HG03139 (cell line): ENCODE measurements at regions not wholly inside any gene's neighbourhood (a gene's known extent, or its start where the extent isn't known, plus 50 kb on each side); places are given as distances from the start of the nearest gene placed in this dataset.
"Not testable (repeated sequence)": the region's sequence is repeated elsewhere in the genome, so short reads cannot be mapped to it uniquely, and the experiment has no call there.

ENCODE experiments used
- ATAC-seq: cut with Tn5 transposase; IDR thresholded peaks from one replicate; pipeline ENCODE4 v1.9.1; 2021; ENCODE audit not compliant: unreplicated experiment

DNA sequence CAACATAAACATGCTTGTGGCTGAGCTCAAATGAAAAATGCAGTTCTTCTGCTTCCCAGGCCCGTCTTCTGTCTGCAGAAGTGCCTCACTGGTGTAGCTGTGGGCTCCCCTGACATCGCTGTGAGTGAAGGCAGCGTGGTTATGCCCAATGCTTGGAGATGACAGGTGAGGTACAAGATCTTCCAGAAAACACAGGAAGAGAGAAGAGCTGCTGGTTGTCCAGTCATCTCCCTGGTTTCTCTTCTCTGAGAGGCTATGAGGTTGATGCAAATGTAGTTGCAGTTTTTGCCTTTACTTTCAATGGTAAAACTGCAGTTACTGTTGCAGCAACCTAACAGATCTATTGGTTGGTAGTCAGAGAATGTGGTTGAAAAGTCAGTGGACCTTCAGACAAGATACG is 223.6 kb downstream of the GATA3 start:
- ATAC-seq: no peak

GRCh38 chr10:8279598-8279997 is 225.1 kb downstream of the GATA3 start:
- no peak for ATAC-seq

GRCh38 chr10:8280946-8281345 is 226.5 kb downstream of the GATA3 start:
- no peak for ATAC-seq

DNA sequence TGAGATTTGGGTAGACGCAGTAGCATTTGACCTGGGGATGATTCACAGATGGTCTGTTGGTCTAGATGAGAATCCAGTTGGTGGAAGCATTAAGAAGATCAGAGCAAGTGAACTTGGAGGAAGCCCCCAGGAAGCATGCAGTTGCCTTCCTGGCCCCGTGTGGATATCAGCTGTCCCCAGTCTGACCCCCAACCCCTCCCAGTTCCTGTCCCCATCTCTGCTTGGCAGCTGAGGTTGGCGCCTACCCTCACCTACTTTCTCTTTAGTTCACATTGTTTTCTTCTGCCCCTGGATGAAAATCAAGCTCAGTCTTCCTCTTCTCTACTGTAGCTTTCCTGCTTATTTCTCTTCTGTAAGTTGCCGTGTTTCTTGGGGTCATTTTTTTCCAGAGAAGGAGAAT is 227.9 kb downstream of the GATA3 start:
- no peak for ATAC-seq

- ATAC-seq: no peak
These were observed 228.8 kb downstream of the GATA3 start for GRCh38 chr10:8283166-8283905.

DNA sequence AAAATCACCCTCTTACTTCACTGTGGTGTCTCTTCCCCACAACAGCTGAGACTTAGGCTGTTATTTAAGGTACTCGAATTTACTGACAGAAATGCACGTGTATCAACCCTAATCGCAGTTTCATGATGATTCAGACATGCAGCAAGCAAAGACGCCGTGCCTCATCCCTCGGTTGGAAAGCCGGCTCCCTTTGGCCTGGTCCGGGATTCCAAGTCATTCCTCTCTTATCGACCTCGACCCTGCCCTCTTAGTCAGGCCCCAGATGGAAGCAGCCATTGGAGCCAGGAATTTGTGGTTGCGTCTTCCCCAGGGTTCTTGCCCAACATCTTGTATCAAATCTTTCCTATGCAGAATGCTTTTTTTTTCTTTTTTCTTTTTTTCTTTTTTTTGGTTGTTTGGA is 229.5 kb downstream of the GATA3 start:
- no peak for ATAC-seq

DNA sequence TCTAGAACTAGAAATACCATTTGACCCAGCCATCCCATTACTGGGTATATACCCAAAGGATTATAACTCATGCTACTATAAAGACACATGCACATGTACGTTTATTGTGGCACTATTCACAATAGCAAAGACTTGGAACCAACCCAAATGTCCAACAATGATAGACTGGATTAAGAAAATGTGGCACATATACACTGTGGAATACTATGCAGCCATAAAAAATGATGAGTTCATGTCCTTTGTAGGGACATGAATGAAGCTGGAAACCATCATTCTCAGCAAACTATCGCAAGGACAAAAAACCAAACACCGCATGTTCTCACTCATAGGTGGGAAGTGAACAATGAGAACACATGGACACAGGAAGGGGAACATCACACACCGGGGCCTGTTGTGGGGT is 231.5 kb downstream of the GATA3 start:
- not testable (repeated sequence) for ATAC-seq

DNA sequence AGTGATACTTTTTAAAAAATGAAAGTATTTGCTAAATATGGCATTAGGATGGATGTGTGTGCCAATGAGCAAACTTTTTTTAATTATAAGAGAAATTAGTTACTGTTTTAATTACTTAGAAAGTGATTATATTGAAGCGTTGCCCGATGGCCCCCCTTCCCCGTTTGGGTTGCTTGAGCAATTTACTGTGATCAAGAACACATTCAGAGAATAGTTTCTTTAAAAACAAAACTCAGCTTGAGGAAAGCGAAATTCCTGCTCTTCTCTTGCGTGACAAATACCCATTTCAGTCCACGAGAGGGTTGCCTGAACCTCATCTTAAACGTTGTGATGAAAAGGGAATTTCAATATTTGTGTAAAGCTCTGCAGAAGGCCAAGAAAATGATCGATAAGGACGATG is 234.1 kb downstream of the GATA3 start:
- no peak for ATAC-seq

GRCh38 chr10:8289186-8289924 is 234.9 kb downstream of the GATA3 start:
- ATAC-seq: no peak

GRCh38 chr10:8294779-8295178 is 240.3 kb downstream of the GATA3 start:
- no peak for ATAC-seq

DNA sequence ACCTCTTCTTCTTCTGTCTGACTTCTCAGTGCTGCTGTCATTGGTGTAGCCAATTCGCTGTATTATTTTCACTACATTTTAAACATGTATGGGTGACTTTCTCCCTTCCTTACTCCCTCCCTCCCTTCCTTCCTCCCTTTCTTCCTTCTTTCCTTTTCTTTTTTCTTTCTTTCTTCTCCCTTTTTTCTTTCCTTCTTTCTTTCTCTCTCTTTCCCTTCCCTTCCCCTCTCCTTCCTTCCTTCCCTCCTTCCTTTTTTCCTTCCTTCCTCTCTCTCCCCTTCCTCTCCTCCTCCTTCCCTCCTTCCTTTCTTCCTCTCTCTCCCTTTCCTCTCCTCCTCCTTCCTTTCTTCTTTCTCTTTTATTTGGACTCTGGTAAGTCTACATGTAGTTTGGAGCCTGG is 240.8 kb downstream of the GATA3 start:
- no peak for ATAC-seq

DNA sequence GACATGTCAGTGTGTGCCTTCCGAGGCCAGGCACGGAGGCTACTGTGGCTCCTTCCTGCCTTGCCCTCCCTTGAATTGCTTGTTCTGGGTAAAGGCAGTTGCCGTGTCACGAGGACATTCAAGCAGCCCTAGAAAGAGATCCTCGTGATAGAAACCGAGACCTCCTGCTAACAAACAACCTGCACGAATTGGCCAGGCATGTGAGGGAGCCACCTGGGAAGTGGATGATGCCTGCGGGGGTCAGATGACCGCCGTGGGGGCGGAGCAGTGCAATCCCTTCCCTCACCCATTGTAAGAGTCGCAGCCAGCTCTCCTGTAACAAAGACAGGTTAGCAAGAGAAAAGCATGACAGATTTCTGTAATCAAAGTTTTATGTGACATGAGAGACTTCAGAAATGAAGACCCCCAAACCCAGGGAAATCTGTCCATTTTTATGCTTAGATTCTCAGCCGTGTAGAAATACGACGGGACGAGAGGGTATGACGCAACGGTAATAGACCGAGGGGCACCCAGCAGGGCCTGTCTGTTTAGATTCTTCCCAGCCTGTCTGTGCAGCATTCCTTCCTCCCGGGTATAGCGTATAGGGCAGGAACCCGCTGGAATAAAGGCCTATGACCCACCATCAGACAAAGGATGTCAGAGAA is 241.7 kb downstream of the GATA3 start:
- ATAC-seq: no peak

DNA sequence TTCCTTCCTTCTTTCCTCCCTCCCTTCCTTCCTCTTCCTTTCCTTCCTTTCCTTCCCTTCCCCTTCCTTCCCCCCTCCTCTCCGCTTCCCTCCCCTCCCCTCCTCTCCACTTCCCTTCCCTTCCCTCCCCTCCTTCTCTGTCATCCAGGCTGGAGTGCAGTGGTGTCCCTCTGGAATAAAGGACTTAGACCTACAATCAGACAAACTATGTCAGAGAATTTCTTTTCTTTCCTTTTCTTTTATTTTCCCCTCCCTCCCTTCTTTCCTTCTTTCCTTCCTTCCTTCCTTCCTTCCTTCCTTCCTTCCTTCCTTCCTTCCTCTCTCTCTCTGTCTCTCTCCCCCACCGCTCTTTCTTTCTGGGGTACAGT is 242.2 kb downstream of the GATA3 start:
- no peak for ATAC-seq

- ATAC-seq: no peak
These were observed 242.6 kb downstream of the GATA3 start for GRCh38 chr10:8297107-8297506.

GRCh38 chr10:8297959-8298358 is 243.5 kb downstream of the GATA3 start:
- ATAC-seq: no peak

- ATAC-seq: no peak
These were observed 244.5 kb downstream of the GATA3 start for GRCh38 chr10:8298896-8299570.

- no peak for ATAC-seq
These were observed 246.4 kb downstream of the GATA3 start for GRCh38 chr10:8300925-8301324.

DNA sequence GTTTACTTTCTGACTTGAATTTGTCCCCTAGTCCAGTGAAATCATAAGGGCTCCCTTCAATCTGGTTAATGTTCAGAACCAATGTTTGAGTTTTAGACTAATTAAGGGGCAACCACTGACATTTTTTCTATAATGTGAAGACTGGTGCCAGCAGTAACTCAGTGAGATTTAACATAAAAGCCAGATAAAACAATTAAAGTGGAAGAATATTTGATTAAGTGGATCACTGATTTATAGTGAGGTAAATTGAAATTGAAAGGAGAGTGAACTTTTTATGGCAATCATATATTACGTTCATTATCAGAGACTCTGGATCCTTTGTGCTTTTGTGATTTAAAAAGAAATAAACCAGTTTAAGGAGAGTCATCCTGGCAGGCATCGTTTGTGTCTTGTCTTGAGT is 246.8 kb downstream of the GATA3 start:
- ATAC-seq: no peak

- ATAC-seq: no peak
These were observed 247.3 kb downstream of the GATA3 start for GRCh38 chr10:8301831-8302230.

DNA sequence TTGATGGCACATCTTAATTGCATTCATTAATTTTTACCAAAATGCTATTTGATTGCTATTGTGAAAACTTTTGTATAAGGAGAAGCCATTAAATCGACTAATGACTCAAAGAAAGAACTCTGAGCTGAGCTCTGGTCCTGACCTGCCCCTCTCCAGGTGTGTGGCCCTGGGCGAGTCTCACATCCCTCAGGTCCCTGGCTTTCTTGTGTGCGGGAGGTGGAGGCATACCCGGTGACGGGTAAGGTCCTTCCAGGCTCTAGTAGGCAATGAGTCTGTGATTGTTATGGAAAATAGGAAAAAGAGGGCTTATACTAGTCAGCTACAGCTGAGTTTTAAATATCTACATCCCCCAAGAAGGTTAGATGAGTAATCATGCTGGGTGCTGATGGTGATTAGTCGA is 248.1 kb downstream of the GATA3 start:
- no peak for ATAC-seq

DNA sequence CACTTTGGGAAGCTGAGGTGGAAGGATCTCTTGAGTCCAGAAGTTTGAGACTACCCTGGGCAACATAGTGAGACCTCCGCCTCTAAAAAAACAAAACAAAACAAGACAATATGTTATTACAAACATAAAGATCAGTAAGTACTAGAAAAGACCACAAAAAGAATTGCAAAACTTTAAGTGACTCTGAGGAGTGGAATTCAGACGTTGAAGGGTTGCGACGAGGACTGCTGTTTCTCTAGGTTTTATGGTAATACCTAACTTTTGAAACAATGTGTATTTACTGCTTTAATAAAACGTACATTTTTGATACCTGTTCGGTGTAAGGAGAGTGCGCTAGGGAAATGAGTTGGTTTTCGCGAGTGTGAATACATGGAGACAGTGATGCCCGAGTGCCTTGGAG is 250.4 kb downstream of the GATA3 start:
- ATAC-seq: no peak
